IMR-90 (cell line): ENCODE measurements at regions not wholly inside any gene's neighbourhood (a gene's known extent, or its start where the extent isn't known, plus 50 kb on each side); places are given as distances from the start of the nearest gene placed in this dataset.

Source experiments
- BHLHE40 ChIP-seq: fragments of 150-350 bp; IDR thresholded peaks from 2 replicates; pipeline ENCODE4 v1.6.1; 2016; ENCODE audit warnings: mild to moderate bottlenecking, low read depth, low read length
- MAZ ChIP-seq: IDR thresholded peaks from 2 replicates; pipeline ENCODE4 v1.6.1; 2012; ENCODE audit warnings: low read depth, mild to moderate bottlenecking, low read length, improper control_type of control experiment, moderate library complexity, borderline replicate concordance
- MXI1 ChIP-seq: IDR thresholded peaks from 2 replicates; pipeline ENCODE4 v1.6.1; 2012; ENCODE audit warnings: low read depth, mild to moderate bottlenecking, low read length, moderate library complexity, borderline replicate concordance
- POLR2A ChIP-seq: IDR thresholded peaks from 2 replicates; pipeline ENCODE4 v1.6.1; 2012; ENCODE audit warnings: mild to moderate bottlenecking, low read depth, low read length
- RFX5 ChIP-seq: IDR thresholded peaks from 2 replicates; pipeline ENCODE4 v1.8.0; 2012; ENCODE audit warnings: low read depth, mild to moderate bottlenecking, low read length, moderate library complexity
- SMC3 ChIP-seq: fragments of 150-350 bp; IDR thresholded peaks from 2 replicates; pipeline ENCODE4 v1.6.1; 2016; ENCODE audit warnings: low read depth, mild to moderate bottlenecking, antibody characterized with exemption, low read length, moderate library complexity
- TF ChIP-seq, protein P1 (sequence below): fragments of 150-350 bp; IDR thresholded peaks from 2 replicates; pipeline ENCODE4 v1.6.1; 2017; ENCODE audit warnings: mild to moderate bottlenecking, antibody characterized with exemption, low read length, low read depth

DNA sequence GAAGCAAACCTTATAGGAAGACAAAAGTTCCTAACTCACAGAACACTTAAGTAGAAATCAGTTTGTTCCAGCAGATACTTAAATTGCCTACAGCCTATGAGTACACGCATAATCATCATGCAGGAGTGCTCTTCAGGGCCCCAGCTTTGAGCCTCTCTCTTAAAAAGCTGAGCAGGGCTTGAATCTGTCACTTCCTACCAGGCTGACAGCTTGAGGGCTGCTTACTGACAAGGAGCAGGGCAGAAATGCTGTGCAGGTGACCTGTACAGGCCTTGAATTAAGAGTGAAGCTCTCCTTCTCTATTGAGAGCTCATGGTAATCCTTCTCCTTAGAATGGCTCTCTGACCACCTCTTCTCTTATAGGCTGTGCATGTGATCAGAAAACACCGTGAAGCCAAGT lies 66.5 kb upstream of the MAST4 start:
- TF ChIP-seq MXI1 (no peak), POLR2A (no peak), MAZ (no peak), BHLHE40 (no peak), SMC3 (no peak), RFX5 (no peak)
- TF ChIP-seq, protein P1, sequence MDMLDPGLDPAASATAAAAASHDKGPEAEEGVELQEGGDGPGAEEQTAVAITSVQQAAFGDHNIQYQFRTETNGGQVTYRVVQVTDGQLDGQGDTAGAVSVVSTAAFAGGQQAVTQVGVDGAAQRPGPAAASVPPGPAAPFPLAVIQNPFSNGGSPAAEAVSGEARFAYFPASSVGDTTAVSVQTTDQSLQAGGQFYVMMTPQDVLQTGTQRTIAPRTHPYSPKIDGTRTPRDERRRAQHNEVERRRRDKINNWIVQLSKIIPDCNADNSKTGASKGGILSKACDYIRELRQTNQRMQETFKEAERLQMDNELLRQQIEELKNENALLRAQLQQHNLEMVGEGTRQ: no peak
